Adrenal gland (tissue), 5 donors: ENCODE measurements at regions not wholly inside any gene's neighbourhood (a gene's known extent, or its start where the extent isn't known, plus 50 kb on each side); places are given as distances from the start of the nearest gene placed in this dataset.

Experiments
- POLR2A ChIP-seq, 2 donors: fragments of 450-650 bp; IDR thresholded peaks; one replicate each; pipeline ENCODE4 v1.6.1; 2017; ENCODE audit warnings: antibody characterized with exemption in 2 of 2, mild to moderate bottlenecking in 2 of 2, moderate library complexity in 1 of 2
- TF ChIP-seq, protein P1 (sequence below), 6 experiments: fragments of 450-650 bp in 4 of 6; fragments of 200-600 bp in 2 of 6; sonication (generic) in 1 of 6; IDR thresholded peaks; 1 replicate in 5 of 6; 2 replicates in 1 of 6; pipeline versions ENCODE4 v1.5.1 to v1.8.0; 2016 to 2021; ENCODE audit warnings: antibody characterized with exemption in 6 of 6, mild to moderate bottlenecking in 2 of 6, moderate library complexity in 1 of 6
- donor health status: DM: no; HTN: no; CAD: no.

DNA sequence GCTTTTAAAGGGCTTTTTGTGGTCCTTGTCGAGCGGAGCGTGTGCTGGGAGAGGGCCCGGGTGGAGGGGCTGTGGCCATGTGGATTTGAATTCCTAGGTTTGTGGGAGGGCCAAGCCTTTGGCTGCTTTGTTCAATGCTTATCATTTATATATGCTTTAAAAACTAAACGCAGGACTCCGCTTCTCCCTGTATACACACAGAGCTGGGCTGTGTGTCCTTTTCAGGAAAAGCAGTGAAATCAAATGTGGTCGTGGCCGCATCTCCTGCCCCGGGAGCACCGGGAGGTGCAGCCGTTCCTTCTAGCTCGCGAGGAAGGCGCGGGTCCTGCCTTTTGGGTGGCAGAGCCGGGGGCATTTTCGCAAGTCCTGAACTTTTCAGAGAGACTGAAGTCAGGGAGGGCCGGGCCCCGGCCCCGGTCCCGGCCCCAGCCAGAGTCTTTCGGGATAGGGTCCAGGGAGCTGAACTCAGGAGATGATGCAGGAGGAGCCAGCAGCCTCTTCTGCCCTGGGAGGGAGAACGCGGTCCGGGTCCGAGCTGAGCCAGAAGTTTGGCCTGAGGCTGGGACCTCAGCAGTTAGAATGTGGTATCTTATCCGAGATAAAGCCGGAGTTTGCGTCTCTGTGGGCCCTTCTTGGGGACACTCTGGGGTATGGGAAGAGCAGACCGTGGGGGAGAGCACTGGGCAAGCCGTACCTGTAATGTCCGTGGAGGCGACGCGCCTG lies 158.8 kb downstream of the C9orf152 start:
- TF ChIP-seq, protein P1, sequence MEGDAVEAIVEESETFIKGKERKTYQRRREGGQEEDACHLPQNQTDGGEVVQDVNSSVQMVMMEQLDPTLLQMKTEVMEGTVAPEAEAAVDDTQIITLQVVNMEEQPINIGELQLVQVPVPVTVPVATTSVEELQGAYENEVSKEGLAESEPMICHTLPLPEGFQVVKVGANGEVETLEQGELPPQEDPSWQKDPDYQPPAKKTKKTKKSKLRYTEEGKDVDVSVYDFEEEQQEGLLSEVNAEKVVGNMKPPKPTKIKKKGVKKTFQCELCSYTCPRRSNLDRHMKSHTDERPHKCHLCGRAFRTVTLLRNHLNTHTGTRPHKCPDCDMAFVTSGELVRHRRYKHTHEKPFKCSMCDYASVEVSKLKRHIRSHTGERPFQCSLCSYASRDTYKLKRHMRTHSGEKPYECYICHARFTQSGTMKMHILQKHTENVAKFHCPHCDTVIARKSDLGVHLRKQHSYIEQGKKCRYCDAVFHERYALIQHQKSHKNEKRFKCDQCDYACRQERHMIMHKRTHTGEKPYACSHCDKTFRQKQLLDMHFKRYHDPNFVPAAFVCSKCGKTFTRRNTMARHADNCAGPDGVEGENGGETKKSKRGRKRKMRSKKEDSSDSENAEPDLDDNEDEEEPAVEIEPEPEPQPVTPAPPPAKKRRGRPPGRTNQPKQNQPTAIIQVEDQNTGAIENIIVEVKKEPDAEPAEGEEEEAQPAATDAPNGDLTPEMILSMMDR (IDR thresholded peaks at IDR 0.05), result no peak
- TF ChIP-seq POLR2A (IDR thresholded peaks at IDR 0.05), result no peak
